HG03460 (cell line): ENCODE measurements at regions not wholly inside any gene's neighbourhood (a gene's known extent, or its start where the extent isn't known, plus 50 kb on each side); places are given as distances from the start of the nearest gene placed in this dataset.

Experiments
- ATAC-seq: cut with Tn5 transposase; IDR thresholded peaks from one replicate; pipeline ENCODE4 v1.9.1; 2021; ENCODE audit not compliant: unreplicated experiment

DNA sequence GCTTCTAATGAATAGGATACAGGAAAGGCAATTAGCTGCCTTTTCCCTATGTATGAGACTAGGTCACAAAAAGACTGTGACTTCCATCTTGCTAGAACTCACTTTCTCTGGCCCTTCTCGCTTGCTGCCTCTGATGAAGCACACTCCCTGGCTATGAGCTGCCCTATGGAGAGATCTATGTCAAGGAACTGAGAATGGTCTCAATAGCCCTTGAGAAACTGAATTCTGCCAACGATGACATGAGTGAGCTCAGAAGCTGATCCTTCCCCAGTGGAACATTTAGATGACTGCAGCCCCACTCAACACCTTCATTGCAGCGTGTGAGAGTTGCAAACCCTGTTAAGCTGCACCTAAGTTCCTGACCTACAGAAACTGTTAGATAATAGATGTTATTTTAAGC is 309.8 kb downstream of the COG6 start:
- no peak for ATAC-seq

- ATAC-seq: no peak
Measured at GRCh38 chr13:39967199-39967959, 311.9 kb downstream of the COG6 start.

- no peak for ATAC-seq
Measured at GRCh38 chr13:39968646-39969475, 313.4 kb downstream of the COG6 start.

DNA sequence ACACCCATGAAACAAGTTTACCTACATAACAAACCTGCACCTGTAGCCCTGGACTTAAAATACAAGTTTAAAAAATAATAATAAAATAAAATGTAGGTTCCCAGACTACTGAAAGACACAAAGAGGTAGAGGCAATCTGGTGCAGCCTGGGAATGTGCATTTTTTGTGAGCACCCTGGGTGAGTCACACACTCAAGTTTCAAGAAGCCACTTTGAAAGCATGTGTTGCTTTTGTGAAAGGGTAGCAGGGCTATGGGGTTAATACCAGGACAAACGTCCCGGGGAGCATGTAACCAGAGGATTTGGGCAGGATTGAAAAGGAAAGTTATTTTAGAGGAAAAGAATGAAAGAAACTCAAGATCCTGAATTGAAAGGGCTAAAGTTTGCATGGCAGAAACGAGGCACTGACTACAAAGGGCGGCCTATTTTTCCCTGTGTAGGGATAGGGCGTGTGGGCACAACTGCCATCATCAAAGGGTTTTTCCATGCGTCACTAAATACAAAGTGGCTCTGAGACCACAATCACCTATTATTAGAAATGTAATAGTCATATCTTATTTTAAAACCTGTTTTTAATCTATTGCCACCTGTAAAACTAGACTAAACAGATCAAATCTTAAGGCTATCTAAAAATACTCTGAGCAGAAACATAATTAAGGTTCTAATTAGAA is 314.9 kb downstream of the COG6 start:
- ATAC-seq: no peak

DNA sequence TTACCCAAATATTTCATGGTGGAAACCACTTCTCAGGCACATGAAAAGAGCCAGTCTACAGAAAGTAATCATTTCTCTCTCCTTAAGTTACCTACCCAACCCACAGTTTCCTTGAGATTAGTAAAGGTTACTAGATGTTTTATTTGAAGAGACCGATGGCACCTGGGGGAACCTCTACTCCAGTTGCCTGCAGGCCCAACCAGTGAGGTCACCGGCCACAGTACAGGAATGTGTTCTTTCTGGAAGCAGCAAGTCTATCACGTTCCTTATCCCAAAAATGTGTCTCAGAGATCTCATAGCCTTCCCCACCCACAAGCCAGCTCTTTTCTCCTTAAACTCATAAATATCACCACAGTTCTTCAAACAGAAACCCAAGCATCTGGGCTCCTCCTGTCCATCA is 316.1 kb downstream of the COG6 start:
- ATAC-seq: no peak

DNA sequence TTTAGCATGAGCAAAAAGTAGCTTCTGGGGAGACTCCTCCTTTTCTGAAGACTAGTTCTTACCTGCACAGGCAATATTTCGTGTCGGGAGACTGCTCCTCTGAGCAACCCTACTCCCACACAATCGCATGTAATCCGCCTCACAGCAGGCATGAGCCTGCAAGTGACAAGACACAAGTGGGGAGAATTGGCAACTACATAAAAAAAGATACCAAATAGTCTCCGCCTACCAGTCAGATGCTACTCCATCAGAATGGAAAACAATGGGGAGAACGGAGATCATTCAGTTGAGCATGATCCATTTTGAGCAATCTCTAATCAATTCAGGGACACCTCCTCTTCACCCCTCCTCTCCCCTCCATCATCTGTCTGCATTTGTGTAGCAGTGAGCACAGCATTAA is 321.0 kb downstream of the COG6 start:
- no peak for ATAC-seq

DNA sequence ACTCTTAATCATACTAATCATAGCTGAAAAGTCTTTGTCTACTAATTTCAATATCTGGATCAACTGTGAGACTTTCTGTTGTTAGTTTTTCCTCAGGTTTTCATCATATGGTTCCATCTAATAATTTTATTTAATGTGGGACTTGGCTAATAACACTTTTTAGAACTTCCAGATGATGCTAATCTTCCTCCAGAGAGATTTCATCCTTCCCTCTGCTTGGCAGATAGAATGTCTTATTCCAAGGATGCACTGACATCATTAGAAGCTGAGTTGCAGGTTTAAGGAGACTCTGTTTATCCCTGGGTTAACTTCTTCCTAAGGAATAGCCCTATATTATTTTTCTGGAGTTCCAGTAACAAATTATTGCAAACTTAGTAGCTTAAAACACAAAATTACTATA is 325.6 kb downstream of the COG6 start:
- ATAC-seq: no peak

DNA sequence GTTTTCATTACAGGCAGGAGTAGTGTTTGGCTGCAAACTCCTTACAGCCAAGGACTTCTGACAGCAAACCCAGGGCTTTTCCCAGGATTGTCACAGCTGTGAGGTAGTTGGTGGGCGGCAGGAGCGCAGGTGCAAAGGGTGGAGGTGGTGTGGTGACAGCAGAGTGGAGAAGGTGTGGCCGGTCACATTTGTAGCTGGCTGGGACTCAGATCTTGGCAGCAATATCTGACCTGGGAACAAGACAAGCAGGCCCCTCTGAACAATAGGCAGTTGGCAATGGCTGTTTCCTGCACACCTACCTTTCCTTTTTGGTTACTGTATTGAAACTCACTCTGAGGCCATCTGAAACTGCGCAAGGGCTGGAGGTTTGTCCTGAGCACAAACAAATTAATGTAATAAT is 327.3 kb downstream of the COG6 start:
- no peak for ATAC-seq

DNA sequence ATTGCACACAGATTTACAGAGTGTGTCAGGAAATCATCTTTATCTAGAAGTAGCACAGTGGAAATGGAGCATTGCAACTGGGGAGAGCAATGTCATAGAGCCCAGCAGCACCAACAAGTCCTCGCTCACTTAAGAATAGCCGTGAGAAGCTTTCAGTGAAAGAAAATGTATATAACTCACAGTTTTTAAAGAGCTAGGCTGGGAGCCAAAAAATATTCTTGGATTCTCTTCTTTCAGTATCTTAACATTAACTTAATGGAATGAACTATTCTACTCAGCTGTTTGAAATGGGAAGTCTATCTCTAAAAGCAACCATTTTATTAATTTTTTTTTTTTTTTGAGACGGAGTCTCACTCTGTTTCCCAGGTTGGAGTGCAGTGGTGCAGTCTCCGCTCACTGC is 329.6 kb downstream of the COG6 start:
- ATAC-seq: no peak

- no peak for ATAC-seq
Measured at GRCh38 chr13:39988351-39988750, 332.9 kb downstream of the COG6 start.

- no peak for ATAC-seq
Measured at GRCh38 chr13:39998166-39998565, 342.7 kb downstream of the COG6 start.

- ATAC-seq: no peak
Measured at GRCh38 chr13:40002016-40002415, 346.6 kb downstream of the COG6 start.

GRCh38 chr13:40013554-40013953 is 358.1 kb downstream of the COG6 start:
- ATAC-seq: no peak

DNA sequence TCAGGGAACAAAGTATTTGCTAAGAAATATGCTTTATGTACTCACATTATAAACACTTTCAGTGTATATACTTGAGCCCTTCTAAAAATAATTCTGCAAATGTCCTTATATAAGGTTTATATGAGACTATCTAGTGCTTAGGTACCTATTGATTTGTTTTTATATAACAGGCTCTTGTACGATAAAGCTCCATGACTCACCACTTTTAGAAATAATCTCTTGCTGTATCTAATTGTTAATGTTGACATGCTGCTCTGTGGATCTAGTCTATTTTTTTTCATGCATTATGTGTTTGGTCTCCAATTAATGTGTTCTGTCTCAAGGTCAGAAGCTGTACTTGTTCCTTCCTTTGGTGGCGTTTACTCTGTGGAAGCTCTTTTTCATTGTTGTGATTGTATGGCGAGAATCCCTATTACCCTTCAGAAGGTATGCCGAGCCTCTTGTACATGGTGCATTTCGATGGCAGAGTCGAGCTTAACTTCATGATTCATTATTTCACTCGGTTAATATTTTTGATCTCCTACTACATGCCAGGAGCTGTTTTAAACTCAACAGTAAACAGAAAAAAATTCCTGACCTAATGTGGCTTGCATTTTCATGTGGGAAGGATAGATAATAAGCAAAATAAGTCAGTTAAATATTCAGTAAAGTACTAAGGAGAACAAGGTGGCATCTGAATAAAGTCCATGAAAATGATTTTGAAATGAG is 361.6 kb downstream of the COG6 start:
- ATAC-seq: no peak

DNA sequence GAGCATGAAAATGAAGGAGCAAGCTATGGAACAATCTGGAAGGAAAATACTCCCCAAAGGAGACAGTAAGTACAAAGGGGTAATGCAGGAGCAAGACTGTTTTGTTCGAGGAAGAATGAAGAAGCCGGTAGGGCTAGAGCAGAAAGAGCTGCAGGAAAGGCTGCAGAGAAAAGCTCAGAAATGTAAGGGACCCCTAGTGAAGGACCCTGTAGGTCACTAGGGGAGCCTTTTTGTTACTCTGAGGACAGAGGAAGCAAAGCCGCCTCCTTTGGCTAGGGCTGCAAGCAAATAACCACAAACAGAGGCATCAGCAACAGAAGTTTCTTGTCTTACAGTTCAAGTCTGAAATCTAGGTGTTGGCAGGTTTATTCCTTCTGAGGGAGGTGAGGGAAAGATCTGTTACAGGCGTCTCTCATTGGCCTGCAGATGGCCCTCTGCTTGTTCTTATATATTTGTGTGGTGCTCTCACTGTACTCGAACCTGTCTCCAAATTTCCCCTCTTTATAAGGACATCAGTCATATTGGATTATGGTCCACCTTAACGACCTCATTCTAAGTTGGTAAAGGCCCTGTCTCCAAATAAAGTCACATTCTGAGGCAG is 362.3 kb downstream of the COG6 start:
- ATAC-seq: no peak

- ATAC-seq: no peak
Measured at GRCh38 chr13:40023595-40024203, 368.2 kb downstream of the COG6 start.

GRCh38 chr13:40024204-40024966 is 368.9 kb downstream of the COG6 start:
- ATAC-seq: no peak

DNA sequence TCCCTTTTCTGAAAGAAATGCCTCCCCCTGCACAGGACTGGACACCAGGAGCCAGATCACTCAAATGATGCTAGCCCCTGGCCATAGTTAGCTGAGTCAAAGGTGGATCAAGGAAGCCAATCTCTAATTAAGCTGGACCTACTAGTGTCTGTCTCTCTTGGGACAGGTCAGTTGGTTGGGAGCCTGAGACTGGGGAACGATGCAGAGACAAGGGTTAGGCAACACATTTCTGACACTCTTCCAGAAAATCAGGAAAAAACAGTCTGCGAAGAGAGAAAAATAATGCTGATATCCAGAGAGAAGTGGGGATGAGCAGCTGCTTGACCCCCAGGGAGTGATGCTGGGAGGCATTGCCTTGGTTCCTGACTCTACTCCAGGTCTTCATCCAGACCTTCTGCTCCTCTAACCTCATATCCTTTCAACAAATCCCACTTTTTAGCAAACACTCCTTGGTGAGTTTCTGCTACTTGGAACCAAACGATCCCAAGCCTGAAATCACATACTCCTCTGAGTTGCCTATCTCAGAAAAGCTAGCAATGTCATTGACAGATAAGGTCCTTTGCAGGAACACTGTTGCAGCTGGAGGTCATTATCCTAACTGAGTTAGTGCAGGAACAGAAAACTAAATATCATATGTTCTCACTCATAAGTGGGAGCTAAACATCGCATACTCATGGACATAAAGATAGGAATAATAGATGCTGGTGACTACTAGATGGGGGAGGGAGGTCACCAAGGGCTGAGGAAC is 369.7 kb downstream of the COG6 start:
- ATAC-seq: no peak

DNA sequence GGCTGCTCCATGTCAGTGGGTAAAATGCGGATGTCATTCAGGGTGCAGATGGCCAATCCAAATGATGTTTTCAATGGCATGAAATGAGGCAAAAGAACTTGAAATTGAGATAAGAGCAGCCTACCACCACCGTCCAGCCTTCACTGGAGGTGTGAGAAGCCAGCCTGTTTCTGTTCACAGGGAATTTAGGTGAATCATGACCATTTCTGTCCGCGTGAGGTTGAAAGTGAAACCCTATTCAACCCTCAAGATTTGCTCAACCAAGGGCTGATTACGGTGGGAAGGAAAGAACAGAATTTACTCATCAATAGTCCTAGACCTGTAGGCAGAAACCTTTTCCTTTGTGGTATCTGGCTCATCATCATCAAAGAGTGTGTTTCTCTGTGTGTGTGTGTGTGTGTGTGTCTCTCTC is 370.7 kb downstream of the COG6 start:
- ATAC-seq: peak; percentile 92
